Ishikawa (cell line): ENCODE measurements at regions not wholly inside any gene's neighbourhood (a gene's known extent, or its start where the extent isn't known, plus 50 kb on each side); places are given as distances from the start of the nearest gene placed in this dataset.

ENCODE experiments used
- CEBPB ChIP-seq: IDR thresholded peaks from 2 replicates; pipeline ENCODE4 v1.6.1; 2012
- EP300 ChIP-seq: IDR thresholded peaks from 2 replicates; pipeline ENCODE4 v1.6.1; 2012; ENCODE audit warnings: borderline replicate concordance
- REST ChIP-seq: IDR thresholded peaks from 2 replicates; pipeline ENCODE4 v1.6.1; 2012; ENCODE audit warnings: low read depth, mild to moderate bottlenecking
- TAF1 ChIP-seq: IDR thresholded peaks from 2 replicates; pipeline ENCODE4 v1.6.1; 2012; ENCODE audit warnings: low read depth, mild to moderate bottlenecking
- YY1 ChIP-seq: IDR thresholded peaks from 2 replicates; pipeline ENCODE4 v1.6.1; 2012; ENCODE audit warnings: low read depth
- ZBTB7A ChIP-seq: IDR thresholded peaks from 2 replicates; pipeline ENCODE4 v1.6.1; 2012; ENCODE audit warnings: low read depth

- no peak for TF ChIP-seq YY1
- TF ChIP-seq REST: no peak
- no peak for TF ChIP-seq EP300
- TF ChIP-seq TAF1: no peak
- no peak for TF ChIP-seq ZBTB7A
- no peak for TF ChIP-seq CEBPB
Observed at GRCh38 chr22:48561676-48562075, 1266.0 kb downstream of the BRD1 start.
